Endothelial cell of umbilical vein (primary cell): ENCODE measurements at regions not wholly inside any gene's neighbourhood (a gene's known extent, or its start where the extent isn't known, plus 50 kb on each side); places are given as distances from the start of the nearest gene placed in this dataset.

Source experiments
- BruUV-seq: library from RNA; stranded (reverse); fragments of 400-500 nt; replicated peaks from 2 replicates; lab custom pipeline; 2021; lab: Mats Ljungman, UMichigan
- CTCF ChIA-PET: fragments of 300-600, 350-600 bp; sonication (Branson Sonifier 250); formaldehyde crosslinking; loops from one replicate; lab custom pipeline; 2021; ENCODE audit warnings: antibody characterized with exemption, inconsistent platforms; lab: Charles Lee
- POLR2A ChIA-PET: fragments of 300-600, 350-600 bp; sonication (Branson Sonifier 250); formaldehyde crosslinking; loops from one replicate; lab custom pipeline; 2021; ENCODE audit warnings: antibody characterized with exemption, inconsistent platforms; lab: Charles Lee
- DNase-seq: peaks from one replicate; pipeline ENCODE4 v3.0.0-alpha.2; 2011; ENCODE audit warnings: low read depth, low spot score
- FAIRE-seq: peaks from 2 replicates; lab custom pipeline; 2011; peaks lifted over from hg19 to GRCh38; lab: Jason Lieb, UNC
- H2AFZ ChIP-seq: 2 replicates; pipeline ENCODE4 v1.6.0; 2012; ENCODE audit warnings: low read depth, low read length, control low read depth, inconsistent platforms
- H3K27ac ChIP-seq: 2 replicates; pipeline ENCODE4 v1.5.1; 2011; ENCODE audit warnings: low read depth, mild to moderate bottlenecking, control low read depth, low read length, moderate library complexity; ENCODE audit not compliant: insufficient read depth
- H3K27me3 ChIP-seq, 2 experiments: 2 replicates each; pipeline versions ENCODE4 v1.6.0 to v1.6.1; 2011; ENCODE audit warnings: low read length in 2 of 2, mixed read lengths in 1 of 2; ENCODE audit not compliant: control insufficient read depth in 2 of 2, insufficient read depth in 2 of 2
- H3K36me3 ChIP-seq, 2 experiments: 2 replicates in 1 of 2; 3 replicates in 1 of 2; pipeline ENCODE4 v1.5.1; 2011; ENCODE audit warnings: low read length in 2 of 2, mild to moderate bottlenecking in 1 of 2, moderate library complexity in 1 of 2; ENCODE audit not compliant: control insufficient read depth in 2 of 2, insufficient read depth in 2 of 2; ENCODE audit errors: extremely low read depth in 1 of 2
- H3K4me1 ChIP-seq: 3 replicates; pipeline ENCODE4 v1.5.1; 2011; ENCODE audit warnings: mild to moderate bottlenecking, low read length; ENCODE audit not compliant: control insufficient read depth, insufficient read depth; ENCODE audit errors: extremely low read depth
- H3K4me2 ChIP-seq: 2 replicates; pipeline ENCODE4 v1.6.1; 2011; ENCODE audit warnings: low read length, control low read depth, mixed read lengths; ENCODE audit not compliant: insufficient read depth
- H3K4me3 ChIP-seq, 3 experiments: fragments of 200-600 bp in 1 of 3; sonication (generic), shearing (Covaris generic) in 1 of 3; replicated peaks in 1 of 3; 2 replicates each; pipeline ENCODE4 v1.5.1; 2011 to 2016; ENCODE audit warnings: control low read depth in 3 of 3, low read length in 3 of 3, mild to moderate bottlenecking in 2 of 3, inconsistent platforms in 1 of 3, low read depth in 1 of 3, moderate library complexity in 1 of 3; ENCODE audit not compliant: insufficient read depth in 1 of 3
- H3K79me2 ChIP-seq: 2 replicates; pipeline ENCODE4 v1.6.0; 2012; ENCODE audit warnings: low read length, inconsistent platforms; ENCODE audit not compliant: control insufficient read depth, insufficient read depth
- H3K9ac ChIP-seq: replicated peaks from 2 replicates; pipeline ENCODE3; 2011; ENCODE audit warnings: low read length, control low read depth; ENCODE audit not compliant: insufficient read depth; ENCODE audit errors: extremely low read depth
- H3K9me1 ChIP-seq: replicated peaks from 3 replicates; pipeline ENCODE4 v1.6.0; 2011; ENCODE audit warnings: mild to moderate bottlenecking, low read length; ENCODE audit not compliant: control insufficient read depth, insufficient read depth; ENCODE audit errors: extremely low read depth
- H3K9me3 ChIP-seq: replicated peaks from 2 replicates; pipeline ENCODE4 v1.5.1; 2012; ENCODE audit warnings: low read length, inconsistent platforms; ENCODE audit not compliant: control insufficient read depth, insufficient read depth
- H4K20me1 ChIP-seq: replicated peaks from 2 replicates; pipeline ENCODE3; 2011; ENCODE audit warnings: mild to moderate bottlenecking, low read length; ENCODE audit not compliant: control insufficient read depth, insufficient read depth; ENCODE audit errors: extremely low read depth
- EZH2 ChIP-seq: IDR thresholded peaks from 2 replicates; pipeline ENCODE4 v1.6.1; 2012; ENCODE audit warnings: borderline replicate concordance, low read depth, mild to moderate bottlenecking, moderate library complexity, low read length, inconsistent platforms; ENCODE audit not compliant: severe bottlenecking
- FOS ChIP-seq: IDR thresholded peaks from 2 replicates; pipeline ENCODE4 v1.6.1; 2011; ENCODE audit warnings: mild to moderate bottlenecking, low read length, moderate library complexity, borderline replicate concordance; ENCODE audit not compliant: insufficient read depth
- GATA2 ChIP-seq: IDR thresholded peaks from 2 replicates; pipeline ENCODE4 v1.7.0; 2011; ENCODE audit warnings: low read depth, mild to moderate bottlenecking, moderate library complexity, mixed read lengths, low read length; ENCODE audit not compliant: insufficient read length, insufficient read depth
- JUN ChIP-seq: IDR thresholded peaks from 2 replicates; pipeline ENCODE4 v1.6.1; 2011; ENCODE audit warnings: borderline replicate concordance, low read depth; ENCODE audit not compliant: insufficient read length, insufficient read depth
- MAX ChIP-seq: IDR thresholded peaks from 2 replicates; pipeline ENCODE4 v1.6.1; 2011; ENCODE audit not compliant: insufficient read depth, insufficient read length
- MYC ChIP-seq: IDR thresholded peaks from one replicate; pipeline ENCODE4 v1.6.1; 2011; ENCODE audit warnings: mild to moderate bottlenecking, low read depth, low read length
- POLR2A ChIP-seq: IDR thresholded peaks from 2 replicates; pipeline ENCODE4 v1.6.1; 2012; ENCODE audit warnings: low read depth, mild to moderate bottlenecking, control low read depth, low read length
- dilution Hi-C: fragments of 300-500 bp; cut with MboI; formaldehyde crosslinking; loops from one replicate; pipeline ENCODE4 v1.15.0; 2019; ENCODE audit warnings: low sequenced_read_pairs; ENCODE audit not compliant: extremely low pct_ligation_motif_present
- intact Hi-C: fragments of 100-400 bp; cut with micrococcal nuclease; formaldehyde crosslinking; loops from one replicate; pipeline ENCODE4 v1.10.0; 2022
- TF ChIP-seq, protein P1 (sequence below), 2 donors: IDR thresholded peaks; 1 replicate in 1 of 2; 2 replicates in 1 of 2; pipeline ENCODE4 v1.5.1; 2011; ENCODE audit warnings: low read length in 2 of 2, mild to moderate bottlenecking in 2 of 2, moderate library complexity in 2 of 2, control low read depth in 1 of 2, inconsistent platforms in 1 of 2, low read depth in 1 of 2; ENCODE audit not compliant: insufficient read depth in 1 of 2; ENCODE audit errors: extremely low read depth in 1 of 2

- Histone ChIP-seq H3K79me2 (no peaks in the 10 kb centered on the region), H3K4me1 (no peaks in the 10 kb centered on the region), H3K9ac (no peak overlapping the region), H3K9me1 (no peaks in the 10 kb centered on the region), H3K4me3 (no peak overlapping the region), H3K4me2 (no peak overlapping the region), H3K9me3 (peaks cover 2% of the 10 kb centered on the region), H2AFZ (no peak overlapping the region), H3K27me3 (no peaks in the 10 kb centered on the region), H3K27ac (no peak overlapping the region), H3K36me3 (no peaks in the 10 kb centered on the region), H4K20me1 (no peaks in the 10 kb centered on the region)
- POLR2A ChIA-PET = no interaction called here
- dilution Hi-C loops (no loop called here), intact Hi-C loops (no loop called here)
- DNase-seq (no peak), FAIRE-seq (no peak)
- CTCF ChIA-PET = no interaction called here
- BruUV-seq = no TSS peak
- TF ChIP-seq MAX (no peak), FOS (no peak), POLR2A (no peak), EZH2 (no peak), MYC (no peak), JUN (no peak), GATA2 (no peak)
- TF ChIP-seq, protein P1, sequence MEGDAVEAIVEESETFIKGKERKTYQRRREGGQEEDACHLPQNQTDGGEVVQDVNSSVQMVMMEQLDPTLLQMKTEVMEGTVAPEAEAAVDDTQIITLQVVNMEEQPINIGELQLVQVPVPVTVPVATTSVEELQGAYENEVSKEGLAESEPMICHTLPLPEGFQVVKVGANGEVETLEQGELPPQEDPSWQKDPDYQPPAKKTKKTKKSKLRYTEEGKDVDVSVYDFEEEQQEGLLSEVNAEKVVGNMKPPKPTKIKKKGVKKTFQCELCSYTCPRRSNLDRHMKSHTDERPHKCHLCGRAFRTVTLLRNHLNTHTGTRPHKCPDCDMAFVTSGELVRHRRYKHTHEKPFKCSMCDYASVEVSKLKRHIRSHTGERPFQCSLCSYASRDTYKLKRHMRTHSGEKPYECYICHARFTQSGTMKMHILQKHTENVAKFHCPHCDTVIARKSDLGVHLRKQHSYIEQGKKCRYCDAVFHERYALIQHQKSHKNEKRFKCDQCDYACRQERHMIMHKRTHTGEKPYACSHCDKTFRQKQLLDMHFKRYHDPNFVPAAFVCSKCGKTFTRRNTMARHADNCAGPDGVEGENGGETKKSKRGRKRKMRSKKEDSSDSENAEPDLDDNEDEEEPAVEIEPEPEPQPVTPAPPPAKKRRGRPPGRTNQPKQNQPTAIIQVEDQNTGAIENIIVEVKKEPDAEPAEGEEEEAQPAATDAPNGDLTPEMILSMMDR (IDR thresholded peaks at IDR 0.05; ENCODE audit: extremely low read depth in 1 of 2, insufficient read depth in 1 of 2, low read depth in 1 of 2, low read length in 2 of 2) = no peak
Observed at GRCh38 chr3:166764698-166765318, 615.3 kb downstream of the ZBBX start.
